Prostate gland (tissue), 2 donors: ENCODE measurements at regions not wholly inside any gene's neighbourhood (a gene's known extent, or its start where the extent isn't known, plus 50 kb on each side); places are given as distances from the start of the nearest gene placed in this dataset.

Experiments used
- DNase-seq: peaks from one replicate; pipeline ENCODE4 v3.0.0-alpha.2; 2019; ENCODE audit warnings: low spot score
- H3K27ac ChIP-seq, 2 donors: fragments of 200-600 bp; sonication (generic); 2 replicates each; pipeline ENCODE4 v1.5.1; 2017 to 2019
- H3K27me3 ChIP-seq: fragments of 200-600 bp; sonication (generic); replicated peaks from 2 replicates; pipeline ENCODE4 v1.5.1; 2019; ENCODE audit not compliant: insufficient read depth
- H3K36me3 ChIP-seq, 2 donors: fragments of 200-600 bp; sonication (generic); 1 replicate in 1 of 2; 2 replicates in 1 of 2; pipeline versions ENCODE4 v1.5.1 to v1.8.1; 2017 to 2019
- H3K4me1 ChIP-seq: fragments of 200-600 bp; sonication (generic); replicated peaks from 2 replicates; pipeline ENCODE4 v1.5.1; 2019
- H3K4me3 ChIP-seq, 2 donors: fragments of 200-600 bp; sonication (generic); 2 replicates each; pipeline ENCODE4 v1.5.1; 2017 to 2019
- H3K9me3 ChIP-seq: fragments of 200-600 bp; sonication (generic); 2 replicates; pipeline ENCODE4 v1.5.1; 2017
- CTCF ChIP-seq, 4 experiments: fragments of 200-600 bp in 2 of 4; fragments of 450-650 bp in 2 of 4; sonication (generic) in 2 of 4; IDR thresholded peaks; 1 replicate in 3 of 4; 2 replicates in 1 of 4; pipeline ENCODE4 v1.5.1; 2016 to 2019; ENCODE audit warnings: antibody characterized with exemption in 4 of 4, mild to moderate bottlenecking in 2 of 4, moderate library complexity in 2 of 4
- POLR2A ChIP-seq: fragments of 450-650 bp; IDR thresholded peaks from one replicate; pipeline ENCODE4 v1.6.1; 2016; ENCODE audit warnings: antibody characterized with exemption, mild to moderate bottlenecking
- POLR2AphosphoS5 ChIP-seq: sonication (generic); formaldehyde crosslinking; IDR thresholded peaks from one replicate; pipeline ENCODE4 v1.6.1; 2017; ENCODE audit warnings: antibody characterized with exemption
- WGBS: methylation state at CpG from one replicate; pipeline ENCODE4 v1.1.5; 2018; 5-methylcytosine and 5-hydroxymethylcytosine counted together
- intact Hi-C: fragments of 100-400 bp; cut with DNase I; formaldehyde crosslinking; loops from one replicate; pipeline ENCODE4 v1.14.2; 2022

DNA sequence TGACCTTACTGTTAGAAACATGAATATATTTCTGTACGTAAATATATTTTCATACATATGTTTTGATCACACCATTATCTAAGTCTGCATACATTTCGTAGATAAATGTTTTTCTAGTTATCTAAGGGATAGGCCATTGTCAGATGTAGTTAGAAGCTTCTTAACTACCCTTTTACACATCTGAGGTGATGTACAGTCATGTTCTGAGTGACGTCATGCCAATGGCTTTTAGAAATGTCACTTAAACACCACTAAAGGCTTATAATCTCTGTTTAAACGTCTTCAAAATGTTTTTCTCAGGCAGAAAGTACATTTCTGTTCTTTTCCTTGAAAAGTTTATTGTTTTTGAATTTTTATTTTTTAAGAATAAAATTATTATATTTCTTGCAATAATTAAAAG, 781.9 kb downstream of the MRPL39 start:
- no peak for DNase-seq
- H3K27me3 ChIP-seq: no peaks in the 10 kb centered on the region
- no peak overlapping the region for H3K4me3 ChIP-seq
- no peaks in the 10 kb centered on the region for H3K4me1 ChIP-seq
- H3K36me3 ChIP-seq: no peaks in the 10 kb centered on the region
- intact Hi-C loops: no loop called here
- no peak overlapping the region for H3K27ac ChIP-seq
- WGBS: 76% methylated on average over 4 of the region's 4 CpGs
- no peaks in the 10 kb centered on the region for H3K9me3 ChIP-seq
- no peak for TF ChIP-seq POLR2A
- no peak for TF ChIP-seq POLR2AphosphoS5
- TF ChIP-seq CTCF (IDR thresholded peaks at IDR 0.05): no peak

DNA sequence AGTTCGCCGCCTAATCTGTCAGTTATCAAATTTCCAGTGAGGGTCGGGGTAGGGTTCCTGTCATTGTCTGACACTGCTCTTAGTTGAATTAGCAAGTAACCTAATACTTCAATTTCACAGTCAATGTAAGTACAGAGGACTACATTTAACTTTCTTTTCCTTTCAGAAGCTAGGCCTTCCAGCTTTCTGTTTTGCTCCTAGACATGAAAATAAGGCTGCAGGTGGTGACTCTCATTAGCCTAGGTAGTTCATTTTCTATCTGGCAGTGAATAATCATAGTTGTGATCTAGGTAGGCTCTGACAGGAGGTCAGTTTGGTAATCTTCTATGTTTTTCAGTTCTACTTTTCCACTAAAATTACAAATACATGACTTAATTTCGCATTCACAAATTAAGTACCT, 783.1 kb downstream of the MRPL39 start:
- Histone ChIP-seq H3K36me3 (no peaks in the 10 kb centered on the region), H3K27me3 (no peaks in the 10 kb centered on the region), H3K4me1 (no peaks in the 10 kb centered on the region), H3K27ac (no peak overlapping the region), H3K9me3 (no peaks in the 10 kb centered on the region), H3K4me3 (no peak overlapping the region)
- no peak for DNase-seq
- intact Hi-C loops: no loop called here
- no peak for TF ChIP-seq CTCF (IDR thresholded peaks at IDR 0.05)
- no peak for TF ChIP-seq POLR2AphosphoS5
- no peak for TF ChIP-seq POLR2A
- 93% methylated on average over 4 of the region's 4 CpGs for WGBS

- TF ChIP-seq POLR2AphosphoS5 (no peak), CTCF (IDR thresholded peaks at IDR 0.05) (no peak), POLR2A (no peak)
- Histone ChIP-seq H3K4me1 (no peaks in the 10 kb centered on the region), H3K27ac (no peak overlapping the region), H3K36me3 (no peaks in the 10 kb centered on the region), H3K9me3 (no peaks in the 10 kb centered on the region), H3K4me3 (no peak overlapping the region), H3K27me3 (no peaks in the 10 kb centered on the region)
- intact Hi-C loops: no loop called here
- WGBS: 89% methylated on average over 2 of the region's 2 CpGs
- DNase-seq: no peak
These were observed 784.0 kb downstream of the MRPL39 start for GRCh38 chr21:24823247-24823646.

DNA sequence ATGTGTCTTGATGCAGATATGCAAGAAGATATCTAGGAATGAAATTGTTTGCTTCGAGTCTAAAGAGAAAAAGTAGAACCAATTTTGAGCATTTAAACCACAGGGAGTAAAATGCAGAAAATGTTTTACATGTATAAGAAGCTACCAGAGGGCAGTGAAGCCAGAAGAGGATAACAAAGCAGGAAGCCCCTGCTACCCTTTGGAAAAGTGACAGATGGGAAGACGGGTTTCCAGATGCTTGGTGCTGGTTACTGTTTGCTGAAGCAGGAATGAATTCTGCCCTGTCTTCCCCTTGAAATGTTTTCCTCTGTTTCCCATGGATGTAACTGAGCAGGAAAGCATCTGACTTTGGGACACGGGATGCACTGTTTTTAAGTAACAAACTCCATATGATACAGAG, 822.2 kb downstream of the MRPL39 start:
- Histone ChIP-seq H3K27ac (no peak overlapping the region), H3K9me3 (no peaks in the 10 kb centered on the region), H3K36me3 (no peaks in the 10 kb centered on the region), H3K27me3 (no peaks in the 10 kb centered on the region), H3K4me1 (no peaks in the 10 kb centered on the region), H3K4me3 (no peak overlapping the region)
- no peak for TF ChIP-seq POLR2AphosphoS5
- no peak for TF ChIP-seq POLR2A
- no peak for TF ChIP-seq CTCF (IDR thresholded peaks at IDR 0.05)
- WGBS: 77% methylated on average over 3 of the region's 3 CpGs
- intact Hi-C loops: no loop called here
- no peak for DNase-seq

DNA sequence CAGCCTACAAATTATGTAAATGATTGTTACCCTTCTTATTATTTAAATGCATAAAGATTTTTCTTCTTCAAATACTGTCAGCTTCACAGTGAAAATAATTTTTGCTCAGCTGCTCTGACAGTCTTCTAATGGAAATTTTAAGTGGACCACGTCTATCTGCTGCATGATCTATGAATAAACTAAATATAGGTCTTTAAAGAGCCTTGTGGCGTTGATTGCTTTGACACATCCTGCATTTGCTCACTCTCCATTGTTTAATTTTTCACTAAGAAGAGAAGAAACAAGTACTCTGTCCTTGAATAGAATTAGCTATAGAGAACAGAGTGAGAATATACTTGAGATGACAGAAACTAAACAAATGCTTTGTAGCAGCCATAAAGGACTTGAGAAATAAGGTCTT, 826.1 kb downstream of the MRPL39 start:
- DNase-seq: no peak

More for the DNA sequence above, 826.1 kb downstream of the MRPL39 start:
- H3K27ac ChIP-seq: no peak overlapping the region
- no peaks in the 10 kb centered on the region for H3K36me3 ChIP-seq
- 29% methylated on average over 2 of the region's 2 CpGs for WGBS
- intact Hi-C loops: no loop called here
- no peaks in the 10 kb centered on the region for H3K9me3 ChIP-seq
- no peak for TF ChIP-seq CTCF (IDR thresholded peaks at IDR 0.05)
- no peak for TF ChIP-seq POLR2A
- TF ChIP-seq POLR2AphosphoS5: no peak
- H3K4me1 ChIP-seq: no peaks in the 10 kb centered on the region
- no peaks in the 10 kb centered on the region for H3K27me3 ChIP-seq
- no peak overlapping the region for H3K4me3 ChIP-seq
